22Rv1 (cell line): ENCODE measurements at regions not wholly inside any gene's neighbourhood (a gene's known extent, or its start where the extent isn't known, plus 50 kb on each side); places are given as distances from the start of the nearest gene placed in this dataset.

Source experiments
- ZFX ChIP-seq: fragments of 450-650 bp; IDR thresholded peaks from 2 replicates; pipeline ENCODE4 v1.6.1; 2017; ENCODE audit warnings: antibody characterized with exemption, borderline replicate concordance
- TF ChIP-seq, protein P1 (sequence below): fragments of 450-650 bp; IDR thresholded peaks from 2 replicates; pipeline ENCODE4 v1.5.1; 2017; ENCODE audit warnings: mild to moderate bottlenecking

DNA sequence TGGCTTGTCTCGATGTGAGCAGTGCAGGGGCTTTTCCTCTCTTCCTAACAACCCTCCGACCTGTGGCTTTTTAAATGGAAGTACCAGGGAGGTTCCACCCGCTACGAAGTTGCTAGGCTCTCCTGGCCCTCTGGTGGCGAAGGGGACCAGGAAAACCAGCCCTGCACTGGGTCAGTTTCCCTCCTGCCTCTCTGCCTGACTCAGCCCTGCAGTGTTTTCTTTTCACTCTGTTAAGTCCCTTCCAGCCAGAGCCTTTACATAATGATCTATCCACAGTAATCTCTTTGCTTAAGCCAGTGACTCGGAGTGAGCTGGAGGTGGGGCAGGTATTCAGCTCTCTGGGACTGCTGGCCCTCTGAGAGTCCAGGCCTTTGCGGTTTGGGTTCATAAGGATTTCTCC lies 331.3 kb upstream of the EEF2KMT start:
- TF ChIP-seq, protein P1, sequence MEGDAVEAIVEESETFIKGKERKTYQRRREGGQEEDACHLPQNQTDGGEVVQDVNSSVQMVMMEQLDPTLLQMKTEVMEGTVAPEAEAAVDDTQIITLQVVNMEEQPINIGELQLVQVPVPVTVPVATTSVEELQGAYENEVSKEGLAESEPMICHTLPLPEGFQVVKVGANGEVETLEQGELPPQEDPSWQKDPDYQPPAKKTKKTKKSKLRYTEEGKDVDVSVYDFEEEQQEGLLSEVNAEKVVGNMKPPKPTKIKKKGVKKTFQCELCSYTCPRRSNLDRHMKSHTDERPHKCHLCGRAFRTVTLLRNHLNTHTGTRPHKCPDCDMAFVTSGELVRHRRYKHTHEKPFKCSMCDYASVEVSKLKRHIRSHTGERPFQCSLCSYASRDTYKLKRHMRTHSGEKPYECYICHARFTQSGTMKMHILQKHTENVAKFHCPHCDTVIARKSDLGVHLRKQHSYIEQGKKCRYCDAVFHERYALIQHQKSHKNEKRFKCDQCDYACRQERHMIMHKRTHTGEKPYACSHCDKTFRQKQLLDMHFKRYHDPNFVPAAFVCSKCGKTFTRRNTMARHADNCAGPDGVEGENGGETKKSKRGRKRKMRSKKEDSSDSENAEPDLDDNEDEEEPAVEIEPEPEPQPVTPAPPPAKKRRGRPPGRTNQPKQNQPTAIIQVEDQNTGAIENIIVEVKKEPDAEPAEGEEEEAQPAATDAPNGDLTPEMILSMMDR: no peak
- TF ChIP-seq ZFX: no peak
